Thyroid gland (tissue), 4 donors: ENCODE measurements at regions not wholly inside any gene's neighbourhood (a gene's known extent, or its start where the extent isn't known, plus 50 kb on each side); places are given as distances from the start of the nearest gene placed in this dataset.

Source experiments
- POLR2A ChIP-seq, 2 donors: fragments of 450-650 bp; IDR thresholded peaks; one replicate each; pipeline ENCODE4 v1.6.1; 2017; ENCODE audit warnings: antibody characterized with exemption in 2 of 2, mild to moderate bottlenecking in 2 of 2, moderate library complexity in 1 of 2
- TF ChIP-seq, protein P1 (sequence below), 6 experiments: fragments of 200-600 bp in 3 of 6; fragments of 450-650 bp in 3 of 6; sonication (generic) in 3 of 6; IDR thresholded peaks; one replicate each; pipeline ENCODE4 v1.5.1; 2016 to 2019; ENCODE audit warnings: antibody characterized with exemption in 6 of 6, mild to moderate bottlenecking in 2 of 6, inconsistent platforms in 1 of 6, moderate library complexity in 1 of 6

DNA sequence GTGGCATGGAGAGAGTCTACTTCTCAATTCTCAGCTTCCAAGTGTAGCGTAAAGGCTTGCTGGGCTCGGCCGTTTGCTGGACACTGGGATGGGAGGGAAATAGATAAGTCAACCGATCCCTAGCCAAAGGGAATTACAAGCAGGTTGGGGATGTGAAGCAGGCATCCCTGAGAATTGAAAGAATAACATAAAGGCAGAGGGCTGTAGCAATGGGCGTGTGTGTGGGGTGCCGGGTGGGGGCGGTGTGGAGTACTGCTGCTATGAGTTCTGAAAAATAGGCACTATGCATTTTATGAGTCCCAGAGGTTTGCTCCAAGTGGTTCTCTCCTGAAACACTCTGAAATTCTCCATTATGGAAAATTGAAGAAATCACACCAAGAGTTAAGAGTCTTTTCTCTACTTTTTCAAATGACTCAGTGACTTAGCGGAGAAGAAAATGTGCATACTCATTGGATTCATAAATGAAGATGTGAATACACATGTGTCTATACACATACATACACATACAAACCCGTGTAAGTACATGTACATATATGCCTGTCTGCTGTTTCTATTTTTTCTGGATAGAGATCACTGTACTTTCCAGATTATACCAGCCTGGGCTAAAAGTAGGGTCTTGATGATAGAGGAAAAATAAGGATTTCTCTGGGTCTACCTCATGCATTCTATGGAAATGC is 65.4 kb downstream of the ADRA2A start:
- TF ChIP-seq, protein P1, sequence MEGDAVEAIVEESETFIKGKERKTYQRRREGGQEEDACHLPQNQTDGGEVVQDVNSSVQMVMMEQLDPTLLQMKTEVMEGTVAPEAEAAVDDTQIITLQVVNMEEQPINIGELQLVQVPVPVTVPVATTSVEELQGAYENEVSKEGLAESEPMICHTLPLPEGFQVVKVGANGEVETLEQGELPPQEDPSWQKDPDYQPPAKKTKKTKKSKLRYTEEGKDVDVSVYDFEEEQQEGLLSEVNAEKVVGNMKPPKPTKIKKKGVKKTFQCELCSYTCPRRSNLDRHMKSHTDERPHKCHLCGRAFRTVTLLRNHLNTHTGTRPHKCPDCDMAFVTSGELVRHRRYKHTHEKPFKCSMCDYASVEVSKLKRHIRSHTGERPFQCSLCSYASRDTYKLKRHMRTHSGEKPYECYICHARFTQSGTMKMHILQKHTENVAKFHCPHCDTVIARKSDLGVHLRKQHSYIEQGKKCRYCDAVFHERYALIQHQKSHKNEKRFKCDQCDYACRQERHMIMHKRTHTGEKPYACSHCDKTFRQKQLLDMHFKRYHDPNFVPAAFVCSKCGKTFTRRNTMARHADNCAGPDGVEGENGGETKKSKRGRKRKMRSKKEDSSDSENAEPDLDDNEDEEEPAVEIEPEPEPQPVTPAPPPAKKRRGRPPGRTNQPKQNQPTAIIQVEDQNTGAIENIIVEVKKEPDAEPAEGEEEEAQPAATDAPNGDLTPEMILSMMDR (IDR thresholded peaks at IDR 0.05): no peak
- no peak for TF ChIP-seq POLR2A (IDR thresholded peaks at IDR 0.05)
